Neural crest cell (in vitro differentiated cells): ENCODE measurements at regions not wholly inside any gene's neighbourhood (a gene's known extent, or its start where the extent isn't known, plus 50 kb on each side); places are given as distances from the start of the nearest gene placed in this dataset.

Experiments used
- DNase-seq: peaks from one replicate; pipeline ENCODE4 v3.0.0; 2021; ENCODE audit warnings: low read depth, mixed read lengths, low spot score
- H3K27ac Mint-ChIP-seq: one replicate; pipeline ENCODE4 v1.8.0; 2021; ENCODE audit warnings: mild to moderate bottlenecking, mixed read lengths; ENCODE audit not compliant: unreplicated experiment
- H3K27me3 Mint-ChIP-seq: 2 replicates; pipeline ENCODE4 v1.8.0; 2021; ENCODE audit warnings: low read depth, mild to moderate bottlenecking, mixed read lengths
- H3K36me3 Mint-ChIP-seq: 2 replicates; pipeline ENCODE4 v1.8.0; 2021; ENCODE audit warnings: low read depth, mild to moderate bottlenecking, mixed read lengths
- H3K4me1 Mint-ChIP-seq: 2 replicates; pipeline ENCODE4 v1.8.0; 2021; ENCODE audit warnings: mixed read lengths
- H3K4me3 Mint-ChIP-seq: one replicate; pipeline ENCODE4 v1.8.0; 2021; ENCODE audit warnings: mild to moderate bottlenecking, mixed read lengths
- H3K9me3 Mint-ChIP-seq: 2 replicates; pipeline ENCODE4 v1.8.0; 2021; ENCODE audit warnings: mixed read lengths
- TF ChIP-seq, protein P1 (sequence below): fragments of 200-600 bp; sonication (generic); conservative IDR thresholded peaks from 2 replicates; pipeline ENCODE4 v1.5.0; 2021; ENCODE audit warnings: antibody characterized with exemption, mild to moderate bottlenecking

DNA sequence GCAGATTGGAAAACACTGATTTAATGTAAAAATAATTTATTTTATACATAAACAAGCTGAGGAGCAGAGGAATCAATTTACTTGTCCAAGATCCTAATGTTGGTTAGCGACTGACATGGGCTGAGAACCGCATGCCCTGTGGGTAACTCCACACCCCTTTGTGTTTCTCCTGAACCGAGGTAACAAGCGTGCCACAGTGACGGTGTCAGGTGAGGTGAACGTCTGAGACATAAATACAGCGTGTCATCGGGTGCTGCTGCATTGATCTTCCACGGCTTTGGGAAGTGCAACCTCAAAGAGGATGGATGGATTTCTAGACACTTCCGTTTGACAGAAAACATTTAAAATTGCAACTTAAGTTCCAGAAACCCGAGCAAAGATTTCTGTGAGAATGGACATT lies 386.8 kb upstream of the ADARB2 start:
- no peak overlapping the region for H3K4me3 Mint-ChIP-seq
- TF ChIP-seq, protein P1, sequence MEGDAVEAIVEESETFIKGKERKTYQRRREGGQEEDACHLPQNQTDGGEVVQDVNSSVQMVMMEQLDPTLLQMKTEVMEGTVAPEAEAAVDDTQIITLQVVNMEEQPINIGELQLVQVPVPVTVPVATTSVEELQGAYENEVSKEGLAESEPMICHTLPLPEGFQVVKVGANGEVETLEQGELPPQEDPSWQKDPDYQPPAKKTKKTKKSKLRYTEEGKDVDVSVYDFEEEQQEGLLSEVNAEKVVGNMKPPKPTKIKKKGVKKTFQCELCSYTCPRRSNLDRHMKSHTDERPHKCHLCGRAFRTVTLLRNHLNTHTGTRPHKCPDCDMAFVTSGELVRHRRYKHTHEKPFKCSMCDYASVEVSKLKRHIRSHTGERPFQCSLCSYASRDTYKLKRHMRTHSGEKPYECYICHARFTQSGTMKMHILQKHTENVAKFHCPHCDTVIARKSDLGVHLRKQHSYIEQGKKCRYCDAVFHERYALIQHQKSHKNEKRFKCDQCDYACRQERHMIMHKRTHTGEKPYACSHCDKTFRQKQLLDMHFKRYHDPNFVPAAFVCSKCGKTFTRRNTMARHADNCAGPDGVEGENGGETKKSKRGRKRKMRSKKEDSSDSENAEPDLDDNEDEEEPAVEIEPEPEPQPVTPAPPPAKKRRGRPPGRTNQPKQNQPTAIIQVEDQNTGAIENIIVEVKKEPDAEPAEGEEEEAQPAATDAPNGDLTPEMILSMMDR, result no peak
- no peaks in the 10 kb centered on the region for H3K27me3 Mint-ChIP-seq
- H3K9me3 Mint-ChIP-seq, result peaks cover 5% of the 10 kb centered on the region
- peaks cover 5% of the 10 kb centered on the region for H3K4me1 Mint-ChIP-seq
- no peaks in the 10 kb centered on the region for H3K36me3 Mint-ChIP-seq
- H3K27ac Mint-ChIP-seq, result no peak overlapping the region
- DNase-seq, result no peak

DNA sequence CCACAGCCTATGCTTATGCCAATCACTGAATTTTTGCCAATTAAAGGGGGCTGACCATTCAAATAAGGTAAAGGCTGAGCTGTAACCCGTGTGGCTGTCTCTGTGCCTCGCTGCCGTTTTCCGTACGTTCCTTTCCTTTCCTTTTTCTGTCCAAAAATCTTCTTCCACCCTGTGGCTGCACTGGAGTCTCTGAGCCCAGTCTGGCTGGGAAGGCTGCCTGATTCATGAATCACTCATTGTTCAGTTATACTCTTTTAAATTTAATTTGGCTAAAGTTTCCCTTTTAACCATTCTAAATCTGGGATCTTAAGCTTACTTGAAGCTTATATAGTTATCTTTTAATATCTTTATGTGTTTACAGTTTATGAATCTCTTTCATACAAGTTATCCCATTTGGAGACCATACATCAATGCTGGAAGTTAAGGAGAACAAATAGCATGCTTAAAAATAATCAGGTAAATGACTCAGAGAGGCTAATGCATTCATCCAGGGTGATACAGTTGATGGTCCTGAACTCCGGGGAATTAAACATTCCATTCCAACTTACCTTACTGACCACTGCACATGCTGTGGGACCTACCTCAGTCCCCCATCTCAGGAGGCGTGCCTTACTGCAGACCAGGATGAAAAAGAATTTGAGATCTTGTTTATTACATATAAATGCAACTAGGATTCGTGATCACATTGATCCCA lies 385.3 kb upstream of the ADARB2 start:
- H3K9me3 Mint-ChIP-seq, result peaks cover 6% of the 10 kb centered on the region
- peaks cover 1% of the 10 kb centered on the region for H3K36me3 Mint-ChIP-seq
- no peak overlapping the region for H3K27ac Mint-ChIP-seq
- TF ChIP-seq, protein P1, result no peak
- no peaks in the 10 kb centered on the region for H3K27me3 Mint-ChIP-seq
- no peak overlapping the region for H3K4me3 Mint-ChIP-seq
- DNase-seq, result no peak
- peaks cover 5% of the 10 kb centered on the region for H3K4me1 Mint-ChIP-seq

DNA sequence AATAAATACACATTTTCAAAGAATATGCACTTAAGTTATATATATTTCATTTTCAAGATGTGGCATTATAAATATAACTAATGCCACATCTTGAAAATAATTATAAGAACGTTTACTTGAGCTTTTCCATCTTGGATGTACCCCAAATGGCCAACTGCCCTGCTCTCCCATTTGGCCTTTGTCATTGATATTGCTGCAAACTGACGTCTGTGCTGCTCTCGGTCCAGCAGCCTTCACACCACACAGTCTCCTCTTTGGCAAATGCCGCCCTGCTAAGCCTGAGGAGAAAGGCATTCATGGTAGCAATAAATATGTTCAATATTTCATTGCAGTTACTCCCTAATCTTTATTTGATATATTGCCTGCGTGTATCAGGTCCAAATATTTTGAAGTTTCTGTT lies 384.6 kb upstream of the ADARB2 start:
- Mint-ChIP-seq H3K36me3 (peaks cover 3% of the 10 kb centered on the region), H3K9me3 (peaks cover 8% of the 10 kb centered on the region), H3K4me1 (peaks cover 5% of the 10 kb centered on the region), H3K4me3 (no peak overlapping the region), H3K27me3 (no peaks in the 10 kb centered on the region), H3K27ac (no peak overlapping the region)
- TF ChIP-seq, protein P1, result no peak
- DNase-seq, result no peak

DNA sequence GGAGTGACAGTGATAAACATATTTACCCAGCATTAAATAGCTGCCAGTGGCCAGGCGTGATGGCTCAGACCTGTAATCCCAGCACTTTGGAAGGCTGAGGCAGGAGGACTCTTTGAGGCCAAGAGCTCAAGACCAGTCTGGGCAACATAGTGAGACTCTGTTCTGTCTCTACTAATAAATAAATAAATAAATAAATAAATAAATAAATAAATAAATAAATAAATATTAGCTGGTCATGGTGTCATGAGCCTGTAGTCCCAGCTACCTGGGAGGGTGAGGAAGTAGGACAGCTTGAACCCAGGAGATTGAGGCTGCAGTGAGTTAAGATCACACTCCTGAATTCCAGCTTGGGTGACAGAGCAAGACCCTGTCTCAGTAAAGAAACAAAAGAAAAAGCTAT lies 384.0 kb upstream of the ADARB2 start:
- Mint-ChIP-seq H3K4me3 (no peak overlapping the region), H3K9me3 (peaks cover 8% of the 10 kb centered on the region), H3K27ac (no peak overlapping the region), H3K4me1 (peaks cover 5% of the 10 kb centered on the region), H3K27me3 (no peaks in the 10 kb centered on the region), H3K36me3 (peaks cover 3% of the 10 kb centered on the region)
- TF ChIP-seq, protein P1, result no peak
- DNase-seq, result no peak

DNA sequence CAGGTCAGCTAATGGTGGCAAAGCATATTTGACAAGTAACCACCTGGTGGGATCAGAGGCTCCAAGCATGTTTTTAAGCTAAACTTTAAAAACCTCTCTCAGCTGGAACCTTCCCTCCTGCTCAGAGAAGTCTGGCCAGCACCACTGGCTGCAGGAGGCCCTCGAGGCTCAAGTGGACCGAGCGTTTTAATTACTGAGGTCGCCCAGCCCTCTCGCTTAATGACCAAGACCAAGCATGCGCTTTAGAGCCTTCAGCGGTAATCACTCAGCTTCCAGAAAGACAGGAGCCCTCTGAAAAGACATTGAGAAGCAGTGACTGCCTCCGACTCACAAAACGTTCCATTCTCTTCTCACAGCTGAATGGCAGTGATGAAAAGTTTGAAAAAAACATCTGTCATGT lies 383.4 kb upstream of the ADARB2 start:
- Mint-ChIP-seq H3K4me1 (peaks cover 5% of the 10 kb centered on the region), H3K4me3 (no peak overlapping the region), H3K36me3 (peaks cover 3% of the 10 kb centered on the region), H3K27me3 (no peaks in the 10 kb centered on the region), H3K9me3 (peaks cover 6% of the 10 kb centered on the region), H3K27ac (no peak overlapping the region)
- TF ChIP-seq, protein P1, result no peak
- DNase-seq, result no peak
